ENCODE measurements at regions not wholly inside any gene's neighbourhood (a gene's known extent, or its start where the extent isn't known, plus 50 kb on each side); places are given as distances from the start of the nearest gene placed in this dataset.

DNA sequence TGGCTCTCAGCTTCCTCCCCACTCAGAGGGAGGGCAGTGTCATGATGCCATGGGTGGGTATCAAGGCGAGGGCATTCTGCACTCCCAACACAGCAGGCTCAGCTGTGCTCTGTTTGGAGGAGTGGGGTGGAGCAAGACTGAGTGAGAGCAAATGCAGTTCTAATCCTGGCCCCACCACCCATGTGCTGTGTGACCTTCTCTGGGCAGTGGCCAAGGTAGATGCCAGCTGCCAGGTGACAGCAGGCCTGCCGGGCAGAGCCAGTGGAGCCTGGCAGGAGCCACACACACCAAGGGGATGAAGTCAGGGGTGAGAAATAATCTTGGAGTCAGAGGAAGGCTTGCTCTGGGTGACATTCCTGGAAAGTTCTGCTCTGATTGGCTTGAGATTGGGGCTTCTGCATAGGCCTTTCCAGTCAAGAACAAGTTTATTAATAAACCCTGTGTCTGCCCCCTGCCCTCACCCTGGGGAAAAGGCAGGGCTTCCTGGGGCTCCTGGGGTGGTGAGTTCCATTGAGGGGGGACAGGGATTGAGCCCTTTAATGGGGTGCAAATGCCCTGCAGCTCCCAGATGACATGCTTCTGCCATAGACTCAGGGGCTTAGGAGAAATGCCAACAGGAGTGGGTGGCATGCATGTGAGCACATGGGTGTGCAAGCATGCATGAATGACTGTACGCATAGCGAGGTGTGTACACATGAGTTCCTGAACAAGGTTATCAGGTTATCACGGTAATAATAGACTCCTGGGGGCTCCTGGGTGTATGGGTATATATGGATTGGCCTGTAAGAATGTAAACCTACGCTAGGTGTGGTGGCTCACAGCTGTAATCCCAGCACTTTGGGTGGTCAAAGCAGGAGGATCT lies 134.2 kb downstream of the MRPL14 start:
- Histone ChIP-seq H3K36me3 (ENCODE audit: control insufficient read depth, insufficient read depth, low read length) (no peaks in the 10 kb centered on the region), H3K27me3 (ENCODE audit: control insufficient read depth, insufficient read depth, low read length) (no peaks in the 10 kb centered on the region), H3K4me1 (ENCODE audit: control insufficient read depth, insufficient read depth, low read length) (no peaks in the 10 kb centered on the region; the same call in 1 of the 2 replicates), H3K4me3 (ENCODE audit: low read depth in 2 of 2, low read length in 2 of 2) (no peak overlapping the region), H3K27ac (ENCODE audit: low read length) (no peak overlapping the region), H3K9me3 (ENCODE audit: control insufficient read depth, insufficient read depth, low read depth, low read length) (no peaks in the 10 kb centered on the region)
- BruUV-seq (replicated peaks) = no TSS peak
- POLR2A ChIA-PET = no interaction called here
- TF ChIP-seq, protein P1, sequence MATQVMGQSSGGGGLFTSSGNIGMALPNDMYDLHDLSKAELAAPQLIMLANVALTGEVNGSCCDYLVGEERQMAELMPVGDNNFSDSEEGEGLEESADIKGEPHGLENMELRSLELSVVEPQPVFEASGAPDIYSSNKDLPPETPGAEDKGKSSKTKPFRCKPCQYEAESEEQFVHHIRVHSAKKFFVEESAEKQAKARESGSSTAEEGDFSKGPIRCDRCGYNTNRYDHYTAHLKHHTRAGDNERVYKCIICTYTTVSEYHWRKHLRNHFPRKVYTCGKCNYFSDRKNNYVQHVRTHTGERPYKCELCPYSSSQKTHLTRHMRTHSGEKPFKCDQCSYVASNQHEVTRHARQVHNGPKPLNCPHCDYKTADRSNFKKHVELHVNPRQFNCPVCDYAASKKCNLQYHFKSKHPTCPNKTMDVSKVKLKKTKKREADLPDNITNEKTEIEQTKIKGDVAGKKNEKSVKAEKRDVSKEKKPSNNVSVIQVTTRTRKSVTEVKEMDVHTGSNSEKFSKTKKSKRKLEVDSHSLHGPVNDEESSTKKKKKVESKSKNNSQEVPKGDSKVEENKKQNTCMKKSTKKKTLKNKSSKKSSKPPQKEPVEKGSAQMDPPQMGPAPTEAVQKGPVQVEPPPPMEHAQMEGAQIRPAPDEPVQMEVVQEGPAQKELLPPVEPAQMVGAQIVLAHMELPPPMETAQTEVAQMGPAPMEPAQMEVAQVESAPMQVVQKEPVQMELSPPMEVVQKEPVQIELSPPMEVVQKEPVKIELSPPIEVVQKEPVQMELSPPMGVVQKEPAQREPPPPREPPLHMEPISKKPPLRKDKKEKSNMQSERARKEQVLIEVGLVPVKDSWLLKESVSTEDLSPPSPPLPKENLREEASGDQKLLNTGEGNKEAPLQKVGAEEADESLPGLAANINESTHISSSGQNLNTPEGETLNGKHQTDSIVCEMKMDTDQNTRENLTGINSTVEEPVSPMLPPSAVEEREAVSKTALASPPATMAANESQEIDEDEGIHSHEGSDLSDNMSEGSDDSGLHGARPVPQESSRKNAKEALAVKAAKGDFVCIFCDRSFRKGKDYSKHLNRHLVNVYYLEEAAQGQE (IDR thresholded peaks at IDR 0.05; ENCODE audit: insufficient read depth in 1 of 2, low read depth in 2 of 2, low read length in 1 of 2) = no peak
- TF ChIP-seq, protein P2, sequence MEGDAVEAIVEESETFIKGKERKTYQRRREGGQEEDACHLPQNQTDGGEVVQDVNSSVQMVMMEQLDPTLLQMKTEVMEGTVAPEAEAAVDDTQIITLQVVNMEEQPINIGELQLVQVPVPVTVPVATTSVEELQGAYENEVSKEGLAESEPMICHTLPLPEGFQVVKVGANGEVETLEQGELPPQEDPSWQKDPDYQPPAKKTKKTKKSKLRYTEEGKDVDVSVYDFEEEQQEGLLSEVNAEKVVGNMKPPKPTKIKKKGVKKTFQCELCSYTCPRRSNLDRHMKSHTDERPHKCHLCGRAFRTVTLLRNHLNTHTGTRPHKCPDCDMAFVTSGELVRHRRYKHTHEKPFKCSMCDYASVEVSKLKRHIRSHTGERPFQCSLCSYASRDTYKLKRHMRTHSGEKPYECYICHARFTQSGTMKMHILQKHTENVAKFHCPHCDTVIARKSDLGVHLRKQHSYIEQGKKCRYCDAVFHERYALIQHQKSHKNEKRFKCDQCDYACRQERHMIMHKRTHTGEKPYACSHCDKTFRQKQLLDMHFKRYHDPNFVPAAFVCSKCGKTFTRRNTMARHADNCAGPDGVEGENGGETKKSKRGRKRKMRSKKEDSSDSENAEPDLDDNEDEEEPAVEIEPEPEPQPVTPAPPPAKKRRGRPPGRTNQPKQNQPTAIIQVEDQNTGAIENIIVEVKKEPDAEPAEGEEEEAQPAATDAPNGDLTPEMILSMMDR (IDR thresholded peaks at IDR 0.05) = no peak
- TF ChIP-seq SIN3A (IDR thresholded peaks at IDR 0.05; ENCODE audit: borderline replicate concordance, insufficient read depth, low read depth, low read length) (no peak), TCF7L2 (IDR thresholded peaks at IDR 0.05; ENCODE audit: low read depth, low read length) (no peak), POLR2AphosphoS5 (IDR thresholded peaks at IDR 0.05; ENCODE audit: low read depth, low read length) (no peak)
- intact Hi-C loops (cut with micrococcal nuclease; ENCODE audit: unreplicated experiment) (no loop called here), in situ Hi-C loops (cut with HindIII; ENCODE audit: low pct_unique_long_range_greater_than_20kb, low sequenced_read_pairs) (no loop called here)
- CTCF ChIA-PET = no interaction called here
- DNase-seq (ENCODE audit: low read depth, low spot score) (no peak), ATAC-seq (no peak)

DNA sequence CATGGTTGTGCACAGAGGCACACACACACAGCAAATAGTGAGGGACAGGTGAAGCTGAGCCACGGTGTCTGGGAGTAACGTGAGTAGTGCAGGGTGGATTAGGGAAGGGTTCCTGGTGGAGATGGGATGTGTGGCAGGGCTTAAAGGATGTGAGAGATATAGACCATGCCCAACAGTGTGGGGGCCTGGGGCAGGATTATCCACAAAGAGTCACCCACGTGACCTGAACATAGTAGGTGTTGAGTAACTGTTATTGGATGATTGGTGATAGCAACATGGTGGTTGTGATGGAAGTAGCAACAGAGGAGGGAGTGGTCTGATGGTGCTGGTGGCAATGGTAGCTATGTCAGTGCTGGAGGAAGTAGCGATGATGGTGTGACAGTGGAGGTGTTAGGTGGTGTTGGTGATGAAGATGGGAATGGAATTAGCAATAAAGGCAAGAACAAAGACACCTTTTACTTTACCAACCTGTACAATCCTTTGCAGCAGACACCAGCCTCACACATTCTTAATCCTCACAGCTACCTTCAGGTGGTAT lies 135.1 kb downstream of the MRPL14 start:
- intact Hi-C loops (cut with micrococcal nuclease; ENCODE audit: unreplicated experiment) (no loop called here), in situ Hi-C loops (cut with HindIII; ENCODE audit: low pct_unique_long_range_greater_than_20kb, low sequenced_read_pairs) (no loop called here)
- no TSS peak for BruUV-seq (replicated peaks)
- DNase-seq (ENCODE audit: low read depth, low spot score) (no peak), ATAC-seq (no peak)
- ChIA-PET CTCF (no interaction called here), POLR2A (no interaction called here)
- H3K27me3 ChIP-seq (ENCODE audit: control insufficient read depth, insufficient read depth, low read length) = no peaks in the 10 kb centered on the region
- TF ChIP-seq, protein P1 (IDR thresholded peaks at IDR 0.05; ENCODE audit: insufficient read depth in 1 of 2, low read depth in 2 of 2, low read length in 1 of 2) = no peak
- no peak for TF ChIP-seq POLR2AphosphoS5 (IDR thresholded peaks at IDR 0.05; ENCODE audit: low read depth, low read length)
- TF ChIP-seq, protein P2 (IDR thresholded peaks at IDR 0.05) = no peak
- TF ChIP-seq TCF7L2 (IDR thresholded peaks at IDR 0.05; ENCODE audit: low read depth, low read length) = no peak
- no peak for TF ChIP-seq SIN3A (IDR thresholded peaks at IDR 0.05; ENCODE audit: borderline replicate concordance, insufficient read depth, low read depth, low read length)
- H3K27ac ChIP-seq (ENCODE audit: low read length) = no peak overlapping the region
- H3K4me3 ChIP-seq (ENCODE audit: low read depth in 2 of 2, low read length in 2 of 2) = no peak overlapping the region
- no peaks in the 10 kb centered on the region for H3K9me3 ChIP-seq (ENCODE audit: control insufficient read depth, insufficient read depth, low read depth, low read length)
- H3K36me3 ChIP-seq (ENCODE audit: control insufficient read depth, insufficient read depth, low read length) = no peaks in the 10 kb centered on the region
- no peaks in the 10 kb centered on the region; the same call in 1 of the 2 replicates for H3K4me1 ChIP-seq (ENCODE audit: control insufficient read depth, insufficient read depth, low read length)

Data from Panc1 (cell line).